HL-60 (cell line): ENCODE measurements at regions not wholly inside any gene's neighbourhood (a gene's known extent, or its start where the extent isn't known, plus 50 kb on each side); places are given as distances from the start of the nearest gene placed in this dataset.

ENCODE experiments used
- POLR2AphosphoS5 ChIP-seq: IDR thresholded peaks from 2 replicates; pipeline ENCODE4 v1.6.1; 2012; ENCODE audit warnings: low read depth
- REST ChIP-seq: IDR thresholded peaks from 2 replicates; pipeline ENCODE4 v1.6.1; 2012; ENCODE audit warnings: low read depth; ENCODE audit not compliant: insufficient replicate concordance
- TF ChIP-seq, protein P1 (sequence below): IDR thresholded peaks from one replicate; pipeline ENCODE4 v1.5.1; 2011; ENCODE audit warnings: low read length, control low read depth, inconsistent platforms; ENCODE audit not compliant: insufficient read depth

- TF ChIP-seq, protein P1, sequence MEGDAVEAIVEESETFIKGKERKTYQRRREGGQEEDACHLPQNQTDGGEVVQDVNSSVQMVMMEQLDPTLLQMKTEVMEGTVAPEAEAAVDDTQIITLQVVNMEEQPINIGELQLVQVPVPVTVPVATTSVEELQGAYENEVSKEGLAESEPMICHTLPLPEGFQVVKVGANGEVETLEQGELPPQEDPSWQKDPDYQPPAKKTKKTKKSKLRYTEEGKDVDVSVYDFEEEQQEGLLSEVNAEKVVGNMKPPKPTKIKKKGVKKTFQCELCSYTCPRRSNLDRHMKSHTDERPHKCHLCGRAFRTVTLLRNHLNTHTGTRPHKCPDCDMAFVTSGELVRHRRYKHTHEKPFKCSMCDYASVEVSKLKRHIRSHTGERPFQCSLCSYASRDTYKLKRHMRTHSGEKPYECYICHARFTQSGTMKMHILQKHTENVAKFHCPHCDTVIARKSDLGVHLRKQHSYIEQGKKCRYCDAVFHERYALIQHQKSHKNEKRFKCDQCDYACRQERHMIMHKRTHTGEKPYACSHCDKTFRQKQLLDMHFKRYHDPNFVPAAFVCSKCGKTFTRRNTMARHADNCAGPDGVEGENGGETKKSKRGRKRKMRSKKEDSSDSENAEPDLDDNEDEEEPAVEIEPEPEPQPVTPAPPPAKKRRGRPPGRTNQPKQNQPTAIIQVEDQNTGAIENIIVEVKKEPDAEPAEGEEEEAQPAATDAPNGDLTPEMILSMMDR: no peak
- no peak for TF ChIP-seq POLR2AphosphoS5
- TF ChIP-seq REST: no peak
These were observed 639.6 kb downstream of the SMARCA1 start for GRCh38 chrX:128883650-128884049.
